ENCODE measurements at regions not wholly inside any gene's neighbourhood (a gene's known extent, or its start where the extent isn't known, plus 50 kb on each side); places are given as distances from the start of the nearest gene placed in this dataset.

- Histone ChIP-seq H3K36me3 (replicated peaks; ENCODE audit: low read depth, low read length) (no peaks in the 10 kb centered on the region), H3K4me3 (ENCODE audit: low read length) (no peak overlapping the region), H3K9me3 (ENCODE audit: insufficient read depth, low read length) (no peaks in the 10 kb centered on the region), H3K4me1 (ENCODE audit: low read length) (no peaks in the 10 kb centered on the region), H2AFZ (ENCODE audit: low read depth, low read length) (no peak overlapping the region), H3K27ac (ENCODE audit: low read length) (no peak overlapping the region), H3K9ac (ENCODE audit: low read length) (no peak overlapping the region), H3K27me3 (ENCODE audit: low read depth, low read length) (no peaks in the 10 kb centered on the region), H3K79me2 (ENCODE audit: low read length) (no peaks in the 10 kb centered on the region), H3K4me2 (ENCODE audit: low read length) (no peak overlapping the region), H4K20me1 (ENCODE audit: insufficient read depth, low read length) (no peaks in the 10 kb centered on the region)
- no peak for TF ChIP-seq CTCF (IDR thresholded peaks at IDR 0.05; ENCODE audit: low read depth, low read length)
- no peak for TF ChIP-seq EZH2phosphoT487 (IDR thresholded peaks at IDR 0.05; ENCODE audit: low read depth)
Observed at GRCh38 chr4:130485371-130485770, 1389.4 kb downstream of the C4orf33 start.

- H3K27me3 ChIP-seq (ENCODE audit: low read depth, low read length): no peaks in the 10 kb centered on the region
Observed at GRCh38 chr4:130486186-130486585, 1390.2 kb downstream of the C4orf33 start.

GRCh38 chr4:130486841-130487240, 1390.9 kb downstream of the C4orf33 start:
- Histone ChIP-seq H3K4me1 (ENCODE audit: low read length) (no peaks in the 10 kb centered on the region), H3K27me3 (ENCODE audit: low read depth, low read length) (no peaks in the 10 kb centered on the region), H3K27ac (ENCODE audit: low read length) (no peak overlapping the region), H3K4me3 (ENCODE audit: low read length) (no peak overlapping the region), H2AFZ (ENCODE audit: low read depth, low read length) (no peak overlapping the region), H3K9ac (ENCODE audit: low read length) (no peak overlapping the region), H4K20me1 (ENCODE audit: insufficient read depth, low read length) (no peaks in the 10 kb centered on the region), H3K36me3 (replicated peaks; ENCODE audit: low read depth, low read length) (no peaks in the 10 kb centered on the region), H3K4me2 (ENCODE audit: low read length) (no peak overlapping the region), H3K79me2 (ENCODE audit: low read length) (no peaks in the 10 kb centered on the region), H3K9me3 (ENCODE audit: insufficient read depth, low read length) (no peaks in the 10 kb centered on the region)
- TF ChIP-seq EZH2phosphoT487 (IDR thresholded peaks at IDR 0.05; ENCODE audit: low read depth) (no peak), CTCF (IDR thresholded peaks at IDR 0.05; ENCODE audit: low read depth, low read length) (no peak)

More at GRCh38 chr4:130486186-130486585, 1390.2 kb downstream of the C4orf33 start:
- no peak overlapping the region for H3K9ac ChIP-seq (ENCODE audit: low read length)
- H3K27ac ChIP-seq (ENCODE audit: low read length): no peak overlapping the region
- no peaks in the 10 kb centered on the region for H3K9me3 ChIP-seq (ENCODE audit: insufficient read depth, low read length)
- TF ChIP-seq EZH2phosphoT487 (IDR thresholded peaks at IDR 0.05; ENCODE audit: low read depth): no peak
- no peak for TF ChIP-seq CTCF (IDR thresholded peaks at IDR 0.05; ENCODE audit: low read depth, low read length)
- no peak overlapping the region for H3K4me2 ChIP-seq (ENCODE audit: low read length)
- no peaks in the 10 kb centered on the region for H4K20me1 ChIP-seq (ENCODE audit: insufficient read depth, low read length)
- H3K4me3 ChIP-seq (ENCODE audit: low read length): no peak overlapping the region
- H3K4me1 ChIP-seq (ENCODE audit: low read length): no peaks in the 10 kb centered on the region
- no peaks in the 10 kb centered on the region for H3K79me2 ChIP-seq (ENCODE audit: low read length)
- H3K36me3 ChIP-seq (replicated peaks; ENCODE audit: low read depth, low read length): no peaks in the 10 kb centered on the region
- no peak overlapping the region for H2AFZ ChIP-seq (ENCODE audit: low read depth, low read length)

GRCh38 chr4:130510661-130511060, 1414.7 kb downstream of the C4orf33 start:
- H3K79me2 ChIP-seq (ENCODE audit: low read length): no peaks in the 10 kb centered on the region
- H3K9ac ChIP-seq (ENCODE audit: low read length): no peak overlapping the region

More at GRCh38 chr4:130510661-130511060, 1414.7 kb downstream of the C4orf33 start:
- Histone ChIP-seq H3K4me2 (ENCODE audit: low read length) (no peak overlapping the region), H3K27me3 (ENCODE audit: low read depth, low read length) (no peaks in the 10 kb centered on the region), H2AFZ (ENCODE audit: low read depth, low read length) (no peak overlapping the region), H3K36me3 (replicated peaks; ENCODE audit: low read depth, low read length) (no peaks in the 10 kb centered on the region), H3K4me3 (ENCODE audit: low read length) (no peak overlapping the region), H3K9me3 (ENCODE audit: insufficient read depth, low read length) (no peaks in the 10 kb centered on the region), H3K27ac (ENCODE audit: low read length) (no peak overlapping the region), H3K4me1 (ENCODE audit: low read length) (no peaks in the 10 kb centered on the region), H4K20me1 (ENCODE audit: insufficient read depth, low read length) (no peaks in the 10 kb centered on the region)
- no peak for TF ChIP-seq CTCF (IDR thresholded peaks at IDR 0.05; ENCODE audit: low read depth, low read length)
- no peak for TF ChIP-seq EZH2phosphoT487 (IDR thresholded peaks at IDR 0.05; ENCODE audit: low read depth)

All from OCI-LY3 (cell line).